ENCODE measurements at regions not wholly inside any gene's neighbourhood (a gene's known extent, or its start where the extent isn't known, plus 50 kb on each side); places are given as distances from the start of the nearest gene placed in this dataset.

- TF ChIP-seq POLR2A (IDR thresholded peaks at IDR 0.05; ENCODE audit: low read depth, low read length) (no peak), POLR2AphosphoS5 (IDR thresholded peaks at IDR 0.05; ENCODE audit: low read depth, low read length) (no peak), SPI1 (IDR thresholded peaks at IDR 0.05; ENCODE audit: low read depth, low read length) (no peak), POU2F2 (IDR thresholded peaks at IDR 0.05; ENCODE audit: low read depth, low read length) (no peak), TAF1 (IDR thresholded peaks at IDR 0.05; ENCODE audit: low read depth, low read length) (no peak), PAX5 (IDR thresholded peaks at IDR 0.05; ENCODE audit: insufficient read depth, low read length, severe bottlenecking) (no peak)
Measured at GRCh38 chr1:193726722-193727121, 540.3 kb upstream of the B3GALT2 start.
